HepG2 (cell line): ENCODE measurements at regions not wholly inside any gene's neighbourhood (a gene's known extent, or its start where the extent isn't known, plus 50 kb on each side); places are given as distances from the start of the nearest gene placed in this dataset.

Source experiments
- ATAC-seq: fragments of 200-7000 bp; cut with Tn5 transposase; 3 replicates; pipeline ENCODE4 v1.9.1; 2020; ENCODE audit warnings: mild to moderate bottlenecking, moderate library complexity
- BruUV-seq: library from RNA; stranded (reverse); fragments of 400-500 nt; replicated peaks from 2 replicates; lab custom pipeline; 2021; lab: Mats Ljungman, UMichigan
- CTCF ChIA-PET: fragments of 300-600 bp; formaldehyde crosslinking; extraction: SDS; loops from one replicate; lab custom pipeline; 2021; ENCODE audit warnings: low total read pairs, inconsistent platforms, low intra/inter-chr PET ratio; lab: Yijun Ruan, JAX
- POLR2A ChIA-PET: fragments of 350-600 bp; sonication (Branson Sonifier 250); formaldehyde crosslinking; loops from one replicate; lab custom pipeline; 2020; ENCODE audit warnings: antibody characterized with exemption, inconsistent platforms; lab: Yijun Ruan, JAX
- DNase-seq: peaks from one replicate; pipeline ENCODE4 v3.0.0-alpha.2; 2015; ENCODE audit warnings: low spot score
- FAIRE-seq: peaks from 3 replicates; lab custom pipeline; 2011; peaks lifted over from hg19 to GRCh38; lab: Jason Lieb, UNC
- H2AFZ ChIP-seq: one replicate; pipeline ENCODE4 v1.6.1; 2011; ENCODE audit warnings: low read length, inconsistent platforms
- H3K27ac ChIP-seq: fragments of 300-600 bp; 3 replicates; pipeline ENCODE4 v1.8.0; 2011; ENCODE audit warnings: mixed run types, mild to moderate bottlenecking, mixed read lengths, low read length, inconsistent platforms; ENCODE audit not compliant: insufficient read depth; ENCODE audit errors: extremely low read length
- H3K27me3 ChIP-seq, 2 experiments: fragments of 200-600 bp in 1 of 2; 2 replicates in 1 of 2; 3 replicates in 1 of 2; pipeline versions ENCODE4 v1.6.0 to v1.8.0; 2011; ENCODE audit warnings: low read length in 2 of 2, mild to moderate bottlenecking in 2 of 2, moderate library complexity in 2 of 2, inconsistent platforms in 1 of 2; ENCODE audit not compliant: insufficient read depth in 2 of 2, control insufficient read depth in 1 of 2
- H3K36me3 ChIP-seq, 2 experiments: fragments of 200-600 bp in 1 of 2; replicated peaks in 1 of 2; 2 replicates in 1 of 2; 3 replicates in 1 of 2; pipeline versions ENCODE4 v1.5.1 to v1.8.0; 2011; ENCODE audit warnings: low read length in 2 of 2, inconsistent platforms in 1 of 2; ENCODE audit not compliant: insufficient read depth in 2 of 2, control insufficient read depth in 1 of 2
- H3K4me1 ChIP-seq: 2 replicates; pipeline ENCODE4 v1.5.1; 2012; ENCODE audit warnings: low read length, inconsistent platforms; ENCODE audit not compliant: insufficient read depth
- H3K4me2 ChIP-seq: 2 replicates; pipeline ENCODE4 v1.6.0; 2011; ENCODE audit warnings: low read depth, low read length, inconsistent platforms
- H3K4me3 ChIP-seq, 3 experiments: fragments of 200-600 bp in 1 of 3; sonication (generic), shearing (Covaris generic) in 1 of 3; replicated peaks in 1 of 3; 2 replicates each; pipeline ENCODE4 v1.5.1; 2011 to 2016; ENCODE audit warnings: low read length in 3 of 3, inconsistent platforms in 2 of 3, low read depth in 2 of 3, mild to moderate bottlenecking in 2 of 3, control low read depth in 1 of 3, mixed read lengths in 1 of 3; ENCODE audit not compliant: insufficient read depth in 1 of 3
- H3K79me2 ChIP-seq: one replicate; pipeline ENCODE4 v1.6.1; 2011; ENCODE audit warnings: low read length, inconsistent platforms; ENCODE audit not compliant: insufficient read depth
- H3K9ac ChIP-seq: 2 replicates; pipeline ENCODE4 v1.6.0; 2011; ENCODE audit warnings: mild to moderate bottlenecking, low read depth, low read length, inconsistent platforms; ENCODE audit not compliant: insufficient read depth
- H3K9me3 ChIP-seq: 2 replicates; pipeline ENCODE4 v1.5.1; 2012; ENCODE audit warnings: mild to moderate bottlenecking, low read length
- H4K20me1 ChIP-seq: 2 replicates; pipeline ENCODE4 v1.6.0; 2011; ENCODE audit warnings: inconsistent platforms, mild to moderate bottlenecking, low read length, moderate library complexity; ENCODE audit not compliant: insufficient read depth
- POLR2G ChIP-seq: fragments of 200-400 bp; formaldehyde crosslinking; IDR thresholded peaks from 2 replicates; pipeline ENCODE4 v1.6.1; 2018; ENCODE audit warnings: mild to moderate bottlenecking, low read depth, low read length, moderate library complexity
- SNAPC4 ChIP-seq: sonication (generic); formaldehyde crosslinking; IDR thresholded peaks from 2 replicates; pipeline ENCODE4 v1.4.0; 2020; ENCODE audit warnings: mild to moderate bottlenecking, missing genetic modification reagents
- TEF ChIP-seq: sonication (generic); formaldehyde crosslinking; IDR thresholded peaks from 2 replicates; pipeline ENCODE4 v1.5.0; 2020; ENCODE audit warnings: missing genetic modification reagents
- ZNF142 ChIP-seq: sonication (generic); formaldehyde crosslinking; IDR thresholded peaks from 2 replicates; pipeline ENCODE4 v1.4.0; 2020; ENCODE audit warnings: missing genetic modification reagents
- ZNF552 ChIP-seq: sonication (generic); formaldehyde crosslinking; IDR thresholded peaks from 2 replicates; pipeline ENCODE4 v1.9.0; 2022; ENCODE audit warnings: missing genetic modification reagents, mild to moderate bottlenecking, borderline replicate concordance
- ZNF839 ChIP-seq: sonication (generic); formaldehyde crosslinking; IDR thresholded peaks from 2 replicates; pipeline ENCODE4 v1.4.0; 2020; ENCODE audit warnings: missing genetic modification reagents, mild to moderate bottlenecking, borderline replicate concordance
- WGBS: methylation state at CpG from one replicate; pipeline ENCODE4 v1.1.6; 2017; ENCODE audit warnings: low lambda C conversion rate; 5-methylcytosine and 5-hydroxymethylcytosine counted together
- in situ Hi-C: cut with HindIII; loops from 2 replicates; pipeline ENCODE4 v1.10.0; 2017; ENCODE audit warnings: low pct_unique_long_range_greater_than_20kb; ENCODE audit not compliant: extremely low pct_ligation_motif_present
- intact Hi-C: fragments of 100-400 bp; cut with micrococcal nuclease; formaldehyde crosslinking; loops from one replicate; pipeline ENCODE4 v1.10.0; 2022; ENCODE audit not compliant: unreplicated experiment
- TF ChIP-seq, protein P1 (sequence below): IDR thresholded peaks from 2 replicates; pipeline ENCODE4 v1.6.1; 2016; ENCODE audit warnings: missing genetic modification reagents, missing compliant biosample characterization

DNA sequence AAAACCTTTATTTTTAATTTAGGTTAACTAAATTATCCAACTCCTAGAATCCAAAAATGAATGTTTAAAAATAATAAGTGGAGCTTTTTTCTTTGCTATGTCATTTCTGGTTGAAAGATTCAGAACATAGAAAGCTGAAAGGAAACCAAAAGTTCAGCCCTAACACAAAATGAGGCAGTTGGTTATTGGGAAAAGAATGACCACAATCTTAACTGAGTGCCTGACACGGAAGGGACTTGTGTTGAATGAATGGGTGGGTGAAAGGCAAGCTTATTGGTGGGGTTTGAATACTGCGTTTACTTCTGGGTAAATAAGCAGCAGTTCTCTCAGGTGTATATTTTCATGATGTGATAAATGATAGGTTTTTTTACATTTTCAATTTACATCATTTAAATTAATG lies 243.5 kb downstream of the IRX1 start (continued):
- TF ChIP-seq SNAPC4 (no peak), ZNF552 (no peak), TEF (CRISPR knock-in tag) (no peak), ZNF839 (no peak)

- Histone ChIP-seq H3K79me2 (no peaks in the 10 kb centered on the region), H3K27ac (no peak overlapping the region), H4K20me1 (no peaks in the 10 kb centered on the region), H3K36me3 (no peaks in the 10 kb centered on the region), H3K4me1 (no peaks in the 10 kb centered on the region), H3K4me3 (no peak overlapping the region), H2AFZ (no peak overlapping the region), H3K4me2 (no peak overlapping the region), H3K27me3 (no peaks in the 10 kb centered on the region), H3K9ac (no peak overlapping the region), H3K9me3 (peaks cover 37% of the 10 kb centered on the region)
- POLR2A ChIA-PET, result no interaction called here
- DNase-seq (no peak), FAIRE-seq (no peak), ATAC-seq (no peak)
- TF ChIP-seq ZNF142 (no peak), POLR2G (no peak)
- TF ChIP-seq, protein P1, sequence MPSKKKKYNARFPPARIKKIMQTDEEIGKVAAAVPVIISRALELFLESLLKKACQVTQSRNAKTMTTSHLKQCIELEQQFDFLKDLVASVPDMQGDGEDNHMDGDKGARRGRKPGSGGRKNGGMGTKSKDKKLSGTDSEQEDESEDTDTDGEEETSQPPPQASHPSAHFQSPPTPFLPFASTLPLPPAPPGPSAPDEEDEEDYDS (CRISPR knock-in tag), result no peak
- intact Hi-C loops (no loop called here), in situ Hi-C loops (no loop called here)
- CTCF ChIA-PET, result no interaction called here
- no TSS peak for BruUV-seq
- WGBS, result 0% methylated on average over 1 of the region's 6 CpGs
These were observed 247.0 kb downstream of the IRX1 start for GRCh38 chr5:3842591-3842990.
